ENCODE measurements at regions not wholly inside any gene's neighbourhood (a gene's known extent, or its start where the extent isn't known, plus 50 kb on each side); places are given as distances from the start of the nearest gene placed in this dataset.

GRCh38 chr3:27930052-27930602, 208.0 kb upstream of the EOMES start:
- no peaks in the 10 kb centered on the region for H3F3A ChIP-seq (ENCODE audit: low read length, unreplicated experiment)
- H3K36me3 ChIP-seq (ENCODE audit: low read depth, low read length), result no peaks in the 10 kb centered on the region
- no peaks in the 10 kb centered on the region for H3K9me2 ChIP-seq (replicated peaks; ENCODE audit: low read length)
- no peak overlapping the region for H3K4me2 ChIP-seq (ENCODE audit: low read length)
- CTCF ChIA-PET, result no interaction called here
- H3K27ac ChIP-seq (ENCODE audit: low read length), result no peak overlapping the region
- no peak overlapping the region for H2AFZ ChIP-seq (ENCODE audit: low read length)
- BruUV-seq (replicated peaks), result no TSS peak
- no peak overlapping the region for H3K9ac ChIP-seq (ENCODE audit: low read length)
- DNase-seq (no peak), ATAC-seq (no peak)
- no peaks in the 10 kb centered on the region for H3K4me1 ChIP-seq (ENCODE audit: insufficient read depth, low read length)
- H3K4me3 ChIP-seq (ENCODE audit: low read length), result no peak overlapping the region
- intact Hi-C loops (cut with micrococcal nuclease), result no loop called here
- peaks cover 5% of the 10 kb centered on the region; the same call in 1 of the 2 replicates for H3K27me3 ChIP-seq (ENCODE audit: low read length)
- no peaks in the 10 kb centered on the region for H3K79me2 ChIP-seq (ENCODE audit: low read length)
- no peaks in the 10 kb centered on the region for H4K20me1 ChIP-seq (ENCODE audit: low read length)
- no peaks in the 10 kb centered on the region for H3K9me3 ChIP-seq (ENCODE audit: low read length)
- TF ChIP-seq CTCF (conservative IDR thresholded peaks at IDR 0.05; ENCODE audit: low read depth, low read length) (no peak), EZH2phosphoT487 (IDR thresholded peaks at IDR 0.05; ENCODE audit: borderline replicate concordance, low read length) (no peak), EZH2 (IDR thresholded peaks at IDR 0.05; ENCODE audit: low read length, unreplicated experiment) (no peak)
- POLR2A ChIA-PET (ENCODE audit: unreplicated experiment), result no interaction called here

- Histone ChIP-seq H4K20me1 (ENCODE audit: low read length) (no peaks in the 10 kb centered on the region), H3K9me2 (replicated peaks; ENCODE audit: low read length) (no peaks in the 10 kb centered on the region), H3K9ac (ENCODE audit: low read length) (no peak overlapping the region), H3K27ac (ENCODE audit: low read length) (no peak overlapping the region), H3K36me3 (ENCODE audit: low read depth, low read length) (no peaks in the 10 kb centered on the region), H3K27me3 (ENCODE audit: low read length) (peaks cover 5% of the 10 kb centered on the region; the same call in 1 of the 2 replicates), H3K9me3 (ENCODE audit: low read length) (no peaks in the 10 kb centered on the region), H2AFZ (ENCODE audit: low read length) (no peak overlapping the region), H3K4me1 (ENCODE audit: insufficient read depth, low read length) (no peaks in the 10 kb centered on the region), H3K4me3 (ENCODE audit: low read length) (no peak overlapping the region), H3K4me2 (ENCODE audit: low read length) (no peak overlapping the region), H3F3A (ENCODE audit: low read length, unreplicated experiment) (no peaks in the 10 kb centered on the region), H3K79me2 (ENCODE audit: low read length) (no peaks in the 10 kb centered on the region)
- DNase-seq (no peak), ATAC-seq (no peak)
- ChIA-PET POLR2A (ENCODE audit: unreplicated experiment) (interaction anchor here (0.6 kb wide), 1 partner anchor 300 kb away, joined by 4 read pairs; no protein-coding TSS in a partner anchor), CTCF (no interaction called here)
- BruUV-seq (replicated peaks), result no TSS peak
- TF ChIP-seq CTCF (conservative IDR thresholded peaks at IDR 0.05; ENCODE audit: low read depth, low read length) (no peak), EZH2 (IDR thresholded peaks at IDR 0.05; ENCODE audit: low read length, unreplicated experiment) (no peak), EZH2phosphoT487 (IDR thresholded peaks at IDR 0.05; ENCODE audit: borderline replicate concordance, low read length) (no peak)
- intact Hi-C loops (cut with micrococcal nuclease), result no loop called here
These were observed 213.4 kb upstream of the EOMES start for GRCh38 chr3:27935492-27935891.

GRCh38 chr3:27939521-27939920, 217.4 kb upstream of the EOMES start:
- Histone ChIP-seq H3K9me2 (replicated peaks; ENCODE audit: low read length) (no peaks in the 10 kb centered on the region), H4K20me1 (ENCODE audit: low read length) (no peaks in the 10 kb centered on the region), H3K9ac (ENCODE audit: low read length) (no peak overlapping the region), H2AFZ (ENCODE audit: low read length) (no peak overlapping the region), H3K27ac (ENCODE audit: low read length) (no peak overlapping the region), H3F3A (ENCODE audit: low read length, unreplicated experiment) (no peaks in the 10 kb centered on the region), H3K9me3 (ENCODE audit: low read length) (no peaks in the 10 kb centered on the region), H3K27me3 (ENCODE audit: low read length) (no peaks in the 10 kb centered on the region), H3K4me1 (ENCODE audit: insufficient read depth, low read length) (no peaks in the 10 kb centered on the region), H3K36me3 (ENCODE audit: low read depth, low read length) (no peaks in the 10 kb centered on the region), H3K4me2 (ENCODE audit: low read length) (no peak overlapping the region), H3K79me2 (ENCODE audit: low read length) (no peaks in the 10 kb centered on the region), H3K4me3 (ENCODE audit: low read length) (no peak overlapping the region)
- DNase-seq (no peak), ATAC-seq (no peak)
- POLR2A ChIA-PET (ENCODE audit: unreplicated experiment), result no interaction called here
- BruUV-seq (replicated peaks), result no TSS peak
- intact Hi-C loops (cut with micrococcal nuclease), result no loop called here
- TF ChIP-seq EZH2phosphoT487 (IDR thresholded peaks at IDR 0.05; ENCODE audit: borderline replicate concordance, low read length) (no peak), CTCF (conservative IDR thresholded peaks at IDR 0.05; ENCODE audit: low read depth, low read length) (no peak), EZH2 (IDR thresholded peaks at IDR 0.05; ENCODE audit: low read length, unreplicated experiment) (no peak)
- CTCF ChIA-PET, result no interaction called here

Measured in PC-3 (cell line).